ENCODE measurements at regions not wholly inside any gene's neighbourhood (a gene's known extent, or its start where the extent isn't known, plus 50 kb on each side); places are given as distances from the start of the nearest gene placed in this dataset.

DNA sequence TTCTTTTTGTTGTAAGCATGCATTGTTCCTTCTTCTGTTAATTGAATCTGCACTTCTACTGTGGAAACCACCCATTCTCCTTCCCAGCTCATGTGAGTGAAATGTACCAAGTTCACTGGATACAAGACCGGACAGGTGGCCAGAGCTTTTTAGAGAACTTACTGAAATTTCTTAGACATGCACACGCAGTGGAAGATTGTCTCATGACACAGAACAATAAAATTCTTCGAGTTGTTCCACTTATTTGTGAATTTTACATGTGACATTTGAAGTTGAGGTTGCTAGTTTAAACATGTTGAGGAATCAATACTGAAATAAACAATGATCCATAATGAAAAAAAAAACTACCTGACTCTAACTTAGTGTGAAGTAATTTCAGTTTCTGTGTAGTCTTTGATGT lies 568.0 kb downstream of the TECRL start:
- Histone ChIP-seq H3K9me3 (no peaks in the 10 kb centered on the region), H3K27me3 (replicated peaks; ENCODE audit: insufficient read depth) (no peaks in the 10 kb centered on the region), H3K36me3 (no peaks in the 10 kb centered on the region), H3K27ac (no peak overlapping the region), H3K4me1 (replicated peaks) (no peaks in the 10 kb centered on the region), H3K4me3 (no peak overlapping the region)
- no peak for DNase-seq (ENCODE audit: low spot score)
- TF ChIP-seq, protein P1, sequence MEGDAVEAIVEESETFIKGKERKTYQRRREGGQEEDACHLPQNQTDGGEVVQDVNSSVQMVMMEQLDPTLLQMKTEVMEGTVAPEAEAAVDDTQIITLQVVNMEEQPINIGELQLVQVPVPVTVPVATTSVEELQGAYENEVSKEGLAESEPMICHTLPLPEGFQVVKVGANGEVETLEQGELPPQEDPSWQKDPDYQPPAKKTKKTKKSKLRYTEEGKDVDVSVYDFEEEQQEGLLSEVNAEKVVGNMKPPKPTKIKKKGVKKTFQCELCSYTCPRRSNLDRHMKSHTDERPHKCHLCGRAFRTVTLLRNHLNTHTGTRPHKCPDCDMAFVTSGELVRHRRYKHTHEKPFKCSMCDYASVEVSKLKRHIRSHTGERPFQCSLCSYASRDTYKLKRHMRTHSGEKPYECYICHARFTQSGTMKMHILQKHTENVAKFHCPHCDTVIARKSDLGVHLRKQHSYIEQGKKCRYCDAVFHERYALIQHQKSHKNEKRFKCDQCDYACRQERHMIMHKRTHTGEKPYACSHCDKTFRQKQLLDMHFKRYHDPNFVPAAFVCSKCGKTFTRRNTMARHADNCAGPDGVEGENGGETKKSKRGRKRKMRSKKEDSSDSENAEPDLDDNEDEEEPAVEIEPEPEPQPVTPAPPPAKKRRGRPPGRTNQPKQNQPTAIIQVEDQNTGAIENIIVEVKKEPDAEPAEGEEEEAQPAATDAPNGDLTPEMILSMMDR (IDR thresholded peaks at IDR 0.05) = no peak
- TF ChIP-seq POLR2A (IDR thresholded peaks at IDR 0.05) = no peak
- TF ChIP-seq POLR2AphosphoS5 (IDR thresholded peaks at IDR 0.05) = no peak
- intact Hi-C loops (cut with DNase I) = no loop called here
- 59% methylated on average over 3 of the region's 3 CpGs for WGBS

DNA sequence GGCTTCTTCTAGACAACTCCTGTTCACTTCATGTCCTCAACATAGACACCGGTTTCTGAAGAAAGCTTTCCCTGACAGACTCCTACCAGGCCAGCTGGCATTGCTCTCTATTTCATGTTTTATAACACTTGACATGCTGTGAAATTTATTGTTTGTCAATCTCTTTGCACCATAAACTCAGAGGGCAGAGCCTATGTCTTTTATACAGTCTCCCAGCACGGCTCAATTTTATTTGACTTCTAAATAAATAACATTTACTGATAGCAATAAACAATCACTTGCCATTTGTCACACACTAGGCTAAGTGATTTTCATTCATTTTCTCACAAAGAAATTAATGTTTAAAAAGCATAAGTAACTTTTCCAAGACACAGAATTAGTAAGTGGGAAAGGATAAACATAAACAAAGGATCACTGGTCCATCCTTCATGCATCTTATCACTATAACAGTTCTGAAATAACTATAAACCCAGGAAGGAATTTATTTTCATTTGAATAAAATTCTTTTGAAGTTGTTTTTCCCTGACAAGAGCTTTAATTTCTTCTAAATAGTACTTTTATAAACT lies 577.6 kb downstream of the TECRL start:
- H3K36me3 ChIP-seq = no peaks in the 10 kb centered on the region
- no peaks in the 10 kb centered on the region for H3K9me3 ChIP-seq
- 19% methylated on average over 2 of the region's 2 CpGs for WGBS
- no peak for DNase-seq (ENCODE audit: low spot score)
- TF ChIP-seq POLR2A (IDR thresholded peaks at IDR 0.05) = no peak
- TF ChIP-seq, protein P1 (IDR thresholded peaks at IDR 0.05) = no peak
- TF ChIP-seq POLR2AphosphoS5 (IDR thresholded peaks at IDR 0.05) = no peak
- intact Hi-C loops (cut with DNase I) = no loop called here
- no peak overlapping the region for H3K4me3 ChIP-seq
- no peaks in the 10 kb centered on the region for H3K4me1 ChIP-seq (replicated peaks)
- no peak overlapping the region for H3K27ac ChIP-seq
- H3K27me3 ChIP-seq (replicated peaks; ENCODE audit: insufficient read depth) = no peaks in the 10 kb centered on the region

DNA sequence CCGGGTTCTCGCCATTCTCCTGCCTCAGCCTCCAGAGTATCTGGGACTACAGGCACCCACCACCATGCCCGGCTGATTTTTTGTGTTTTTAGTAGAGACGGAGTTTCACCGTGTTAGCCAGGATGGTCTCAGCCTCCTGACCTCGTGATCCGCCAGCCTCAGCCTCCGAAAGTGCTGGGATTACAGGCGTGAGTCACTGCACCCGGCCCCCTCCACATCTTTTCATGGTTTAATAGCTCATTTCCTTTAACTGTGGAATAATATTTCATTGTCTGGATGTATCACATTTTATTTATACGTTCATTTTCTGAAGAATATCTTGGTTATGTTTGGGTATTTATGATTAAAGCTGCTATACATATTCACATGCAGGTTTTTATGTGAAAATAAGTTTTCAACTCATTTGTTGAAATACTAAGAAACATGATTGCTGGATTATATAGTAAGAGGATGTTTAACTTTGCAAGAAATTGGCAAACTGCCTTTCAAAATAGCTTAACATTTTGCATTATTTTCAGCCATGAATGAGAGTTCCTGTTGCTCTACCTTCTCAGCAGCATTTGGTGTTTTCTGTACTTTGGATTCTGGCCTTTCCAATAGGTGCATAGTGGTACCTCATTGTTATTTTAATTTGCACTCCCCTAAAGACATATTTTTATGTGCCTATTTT lies 591.9 kb downstream of the TECRL start:
- intact Hi-C loops (cut with DNase I) = no loop called here
- DNase-seq (ENCODE audit: low spot score) = no peak
- TF ChIP-seq, protein P1 (IDR thresholded peaks at IDR 0.05) = no peak
- no peak for TF ChIP-seq POLR2A (IDR thresholded peaks at IDR 0.05)
- no peak for TF ChIP-seq POLR2AphosphoS5 (IDR thresholded peaks at IDR 0.05)
- no peaks in the 10 kb centered on the region for H3K27me3 ChIP-seq (replicated peaks; ENCODE audit: insufficient read depth)
- 86% methylated on average over 11 of the region's 11 CpGs for WGBS
- H3K4me1 ChIP-seq (replicated peaks) = no peaks in the 10 kb centered on the region
- H3K27ac ChIP-seq = no peak overlapping the region
- H3K4me3 ChIP-seq = no peak overlapping the region
- H3K36me3 ChIP-seq = no peaks in the 10 kb centered on the region
- no peaks in the 10 kb centered on the region for H3K9me3 ChIP-seq

DNA sequence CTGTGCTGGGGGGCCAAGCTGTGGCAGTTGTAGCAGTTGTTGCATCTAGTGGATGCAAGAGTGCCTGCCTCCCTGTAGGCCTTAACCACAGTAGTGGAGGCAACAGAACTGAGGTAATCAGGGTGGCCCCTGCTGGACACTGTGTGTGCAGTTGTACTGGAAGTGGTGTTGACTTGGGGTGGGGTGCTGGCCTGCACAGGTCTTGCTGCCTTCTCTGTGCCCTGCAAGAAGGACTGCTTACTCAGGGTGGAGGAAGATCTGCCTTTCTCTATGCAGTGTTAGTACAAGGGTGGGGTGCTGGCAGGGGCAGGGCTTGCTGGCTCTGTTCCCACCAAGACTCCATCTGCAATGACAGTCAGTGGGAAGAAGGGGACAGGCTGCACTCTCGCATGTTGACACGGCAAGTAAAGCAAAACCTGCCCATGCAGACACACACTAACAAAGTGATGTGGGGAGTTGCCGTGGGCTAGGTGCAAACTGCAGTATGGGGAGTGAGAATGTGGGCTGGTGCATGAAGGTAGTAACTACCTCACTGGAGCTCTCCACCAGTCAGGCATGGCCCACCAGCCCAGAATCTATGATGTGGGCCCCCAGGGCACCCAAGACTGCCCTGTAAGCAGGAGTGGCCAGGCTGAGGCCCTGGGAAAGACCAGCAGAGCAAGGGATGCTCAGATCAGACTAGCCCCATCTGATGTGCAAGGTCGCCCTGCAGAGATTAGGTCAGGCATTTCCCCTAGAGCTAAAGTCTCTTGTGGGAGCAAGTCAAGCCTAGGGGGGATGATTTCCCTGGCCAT lies 594.9 kb downstream of the TECRL start:
- no peaks in the 10 kb centered on the region for H3K27me3 ChIP-seq (replicated peaks; ENCODE audit: insufficient read depth)
- H3K9me3 ChIP-seq = no peaks in the 10 kb centered on the region
- no peaks in the 10 kb centered on the region for H3K36me3 ChIP-seq
- H3K27ac ChIP-seq = no peak overlapping the region
- WGBS = 96% methylated on average over 4 of the region's 4 CpGs
- TF ChIP-seq, protein P1 (IDR thresholded peaks at IDR 0.05) = no peak
- TF ChIP-seq POLR2AphosphoS5 (IDR thresholded peaks at IDR 0.05) = no peak
- TF ChIP-seq POLR2A (IDR thresholded peaks at IDR 0.05) = no peak
- no peak overlapping the region for H3K4me3 ChIP-seq
- intact Hi-C loops (cut with DNase I) = no loop called here
- no peaks in the 10 kb centered on the region for H3K4me1 ChIP-seq (replicated peaks)
- DNase-seq (ENCODE audit: low spot score) = no peak

All from prostate gland (tissue), 2 donors.